NCI-H2029 treated with DMSO at 0.1 percent for 48 hours (cell line): ENCODE measurements at regions not wholly inside any gene's neighbourhood (a gene's known extent, or its start where the extent isn't known, plus 50 kb on each side); places are given as distances from the start of the nearest gene placed in this dataset.
"Not testable (repeated sequence)": the region's sequence is repeated elsewhere in the genome, so short reads cannot be mapped to it uniquely, and the experiment has no call there.

ENCODE experiments used
- DNase-seq: peaks from one replicate; lab custom pipeline; 2025; lab: John Stamatoyannopoulos, UW

DNA sequence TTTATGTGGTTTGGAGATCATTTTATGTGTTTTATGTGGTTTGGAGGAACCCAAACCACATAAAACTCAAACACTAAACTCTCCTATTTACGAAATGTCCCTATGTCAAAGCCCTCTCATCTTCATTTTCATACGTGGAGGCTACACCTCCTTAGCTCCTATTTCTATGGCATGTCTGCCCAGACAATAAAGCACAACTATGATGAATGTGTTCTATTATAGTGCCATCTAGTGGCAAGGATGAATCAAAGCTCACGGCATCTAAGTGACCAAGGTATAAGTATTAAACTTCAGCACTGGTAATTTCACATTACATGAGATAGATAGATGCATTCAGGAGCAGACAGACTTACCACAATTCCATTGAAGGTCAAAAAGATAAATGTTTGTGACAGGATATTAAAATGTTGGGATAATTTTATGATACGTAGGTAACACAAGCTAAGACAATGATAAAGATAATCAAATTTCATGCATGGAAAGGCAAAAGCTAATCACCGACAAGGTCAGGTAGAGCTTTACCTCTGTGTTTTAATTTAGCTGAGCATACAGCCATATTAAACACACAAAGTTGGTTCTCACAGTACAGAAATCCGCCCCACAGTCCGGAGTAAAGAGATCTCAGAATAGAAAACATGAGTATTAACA is 130.6 kb upstream of the FHIT start:
- DNase-seq: no peak

DNA sequence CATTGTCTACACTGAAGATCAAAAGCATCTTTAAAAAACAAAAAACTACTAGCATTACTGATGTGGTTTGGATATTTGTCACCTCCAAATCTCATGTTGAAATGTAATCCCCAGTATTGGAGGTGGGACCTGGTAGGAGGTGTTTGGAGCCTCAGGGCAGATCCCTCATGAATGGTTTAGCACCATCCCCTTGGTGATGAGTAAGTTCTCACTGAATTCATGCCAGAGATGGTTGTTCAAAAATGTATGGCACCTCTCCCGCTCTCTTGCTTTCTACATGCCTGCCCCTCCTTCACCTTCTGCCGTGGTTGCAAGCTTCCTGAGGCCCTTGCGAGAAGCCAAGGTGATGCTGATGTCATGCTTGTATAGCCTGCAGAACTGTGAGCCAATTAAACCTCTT is 136.6 kb upstream of the FHIT start:
- no peak for DNase-seq

DNA sequence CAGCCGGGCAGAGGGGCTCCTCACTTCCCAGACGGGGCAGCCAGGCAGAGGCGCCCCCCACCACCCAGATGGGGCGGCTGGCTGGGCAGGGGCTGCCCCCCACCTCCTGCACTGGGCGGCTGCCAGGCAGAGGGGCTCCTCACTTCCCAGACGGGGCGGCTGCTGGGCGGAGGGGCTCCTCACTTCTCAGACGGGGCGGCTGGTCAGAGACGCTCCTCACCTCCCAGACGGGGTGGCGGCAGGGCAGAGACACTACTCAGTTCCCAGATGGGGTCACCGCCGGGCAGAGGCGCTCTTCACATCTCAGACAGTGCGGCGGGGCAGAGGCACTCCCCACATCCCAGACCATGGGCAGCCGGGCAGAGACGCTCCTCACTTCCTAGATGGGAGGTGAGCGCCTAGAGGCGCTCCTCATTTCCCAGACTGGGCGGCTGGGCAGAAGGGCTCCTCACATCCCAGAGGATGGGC is 142.3 kb upstream of the FHIT start:
- DNase-seq: not testable (repeated sequence)

DNA sequence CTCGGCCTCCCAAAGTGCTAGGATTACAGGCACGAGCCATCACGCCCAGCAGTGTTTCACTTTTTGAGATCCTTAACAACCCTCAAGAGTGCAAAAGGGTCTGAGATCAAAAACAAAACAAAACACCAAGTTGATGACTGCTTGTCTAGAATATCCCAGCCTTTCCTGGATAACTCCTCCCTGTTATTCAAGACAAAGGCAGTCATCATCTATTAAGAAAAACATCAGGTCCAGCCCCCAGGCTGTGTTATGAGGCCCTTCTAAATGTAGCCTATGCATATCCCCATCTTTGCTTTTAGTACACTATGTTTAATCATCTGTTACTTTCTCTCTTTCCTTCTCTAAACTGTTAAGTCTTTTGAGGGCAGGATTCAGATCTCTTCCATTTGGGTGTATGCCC is 150.1 kb upstream of the FHIT start:
- DNase-seq: no peak

DNA sequence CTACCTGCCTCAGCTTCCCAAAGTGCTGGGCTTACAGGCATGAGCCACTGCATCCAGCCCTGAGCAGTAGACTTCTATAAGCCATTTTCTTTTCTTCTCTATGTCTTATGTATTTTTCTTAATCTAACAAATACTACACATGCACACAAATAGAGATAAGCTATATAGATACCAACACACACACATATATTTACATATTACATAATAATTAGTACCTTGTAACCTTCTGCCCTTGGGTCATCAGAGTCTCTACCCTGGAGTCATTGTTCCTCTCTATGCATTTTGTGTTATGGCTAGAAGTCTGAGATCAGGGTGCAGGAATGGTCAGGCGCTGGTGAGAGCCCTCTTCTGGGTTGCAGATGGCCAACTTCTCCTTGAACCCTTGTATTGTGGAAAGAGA is 154.0 kb upstream of the PTPRG start:
- no peak for DNase-seq

DNA sequence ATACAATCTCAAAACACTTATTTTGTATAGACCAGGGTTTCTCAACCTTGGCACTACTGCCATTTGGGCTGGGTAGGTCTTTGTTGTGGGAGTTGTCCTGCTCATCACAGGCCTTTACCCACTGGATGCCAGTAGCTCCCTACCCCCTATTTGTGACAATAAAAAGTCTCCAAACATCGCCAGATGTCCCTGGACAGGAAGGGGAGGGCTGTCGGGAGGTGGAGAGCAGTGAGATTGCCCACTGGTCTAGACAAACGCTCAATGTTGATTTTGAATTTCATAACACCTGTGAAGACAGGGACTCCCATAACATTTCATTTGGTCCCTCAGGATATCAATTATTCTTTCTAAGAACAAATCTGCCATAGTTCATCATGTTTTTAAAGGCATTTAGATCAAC is 151.7 kb upstream of the PTPRG start:
- no peak for DNase-seq

DNA sequence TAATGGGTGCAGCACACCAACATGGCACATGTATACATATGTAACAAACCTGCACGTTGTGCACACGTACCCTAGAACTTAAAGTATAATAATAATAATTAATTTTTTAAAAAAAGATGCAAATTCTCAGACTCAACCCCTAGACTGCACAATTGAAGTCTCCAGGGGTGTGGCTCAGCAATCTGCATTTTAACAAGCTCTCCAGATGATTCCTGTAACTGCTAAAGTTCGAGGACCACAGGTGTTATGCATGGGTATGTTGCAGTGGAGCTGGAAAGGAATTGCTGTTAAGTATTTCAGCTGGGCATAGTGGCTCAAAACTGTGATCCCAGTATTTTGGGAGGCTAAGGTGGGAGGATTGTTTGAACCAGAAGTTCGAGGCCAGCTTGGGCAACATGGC is 151.0 kb upstream of the PTPRG start:
- not testable (repeated sequence) for DNase-seq

DNA sequence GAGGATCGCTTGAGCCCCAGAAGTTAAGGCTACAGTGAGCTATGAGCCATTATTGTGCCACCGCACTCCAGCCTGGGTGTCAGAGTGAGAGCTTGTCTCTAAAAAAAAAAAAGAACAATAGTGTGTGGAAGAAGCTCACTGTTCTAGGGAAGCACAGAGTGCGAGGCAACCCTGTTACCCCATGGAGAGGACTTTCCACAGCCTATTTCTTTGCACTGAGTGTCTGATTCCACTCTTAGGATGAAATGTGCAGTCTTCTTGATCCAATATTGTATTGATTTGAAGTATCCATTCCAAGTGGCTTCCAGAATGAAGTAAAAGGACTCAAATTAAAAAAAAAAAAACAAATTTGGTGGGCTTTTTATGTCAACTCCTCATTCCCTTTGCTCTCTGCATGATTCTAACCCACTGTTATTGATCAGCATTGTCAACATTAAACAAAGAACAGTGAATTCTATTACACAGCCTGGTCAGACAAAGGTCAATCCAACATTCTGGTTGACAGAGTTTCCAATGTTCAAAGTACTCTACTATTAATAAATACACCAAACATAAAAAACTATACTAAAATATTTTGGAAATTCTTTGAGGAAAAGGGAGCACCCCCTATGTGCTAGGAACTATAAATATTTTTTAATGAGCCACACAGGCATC is 150.2 kb upstream of the PTPRG start:
- DNase-seq: no peak

DNA sequence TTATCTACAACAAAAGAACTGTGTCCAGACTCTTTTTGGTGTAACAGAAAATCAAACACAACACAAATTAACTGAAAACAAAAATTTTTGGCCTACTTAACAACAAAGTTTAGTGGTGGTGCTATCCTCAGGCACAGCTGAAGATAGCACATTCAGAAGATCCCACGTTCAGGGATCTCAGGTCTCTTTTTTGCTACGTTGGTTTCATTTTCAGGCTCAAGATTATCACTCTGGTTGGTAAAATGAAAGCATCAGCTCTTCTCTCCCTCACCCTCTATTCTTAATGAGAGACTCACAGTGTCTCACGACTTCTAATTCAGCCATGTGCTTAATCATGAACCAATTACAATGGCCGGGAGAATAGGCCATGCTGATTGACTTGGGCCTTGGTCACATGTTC is 146.9 kb upstream of the PTPRG start:
- no peak for DNase-seq

DNA sequence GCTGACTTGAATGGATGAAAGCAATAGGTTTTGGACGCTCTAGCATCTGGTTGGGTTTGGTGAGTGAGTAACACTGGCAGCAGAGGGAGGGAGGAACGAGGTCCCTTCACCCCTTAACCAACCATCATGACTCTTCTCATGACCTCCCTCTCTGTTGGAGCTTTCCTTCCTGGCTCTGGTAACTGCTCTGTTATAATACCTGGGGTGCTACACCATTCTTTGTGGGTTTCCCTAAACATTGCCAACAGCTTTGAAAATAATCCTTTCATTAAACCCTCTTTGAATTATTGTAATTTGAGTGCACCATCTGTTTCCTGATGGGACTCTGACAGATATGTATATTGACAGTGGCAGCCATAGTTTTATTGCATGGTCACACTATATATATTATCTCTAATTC is 146.2 kb upstream of the PTPRG start:
- DNase-seq: no peak

DNA sequence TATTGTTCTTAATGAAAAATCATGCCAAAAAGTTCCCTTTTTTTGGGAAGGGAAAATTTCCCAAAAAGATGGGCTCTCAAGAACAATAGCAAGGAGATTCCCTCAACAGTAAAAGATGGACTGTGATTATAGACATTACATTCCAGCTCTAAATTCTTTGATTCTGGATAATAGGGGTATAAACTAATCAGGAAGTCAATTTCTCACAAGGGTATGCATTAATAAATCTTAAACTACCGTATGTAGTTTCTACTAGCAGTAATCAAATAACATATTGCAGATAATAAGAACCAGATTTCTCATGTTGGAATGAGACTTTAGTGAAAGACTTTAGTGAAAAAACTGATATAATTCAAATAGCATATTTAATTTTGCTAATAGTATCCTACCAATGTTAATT is 144.8 kb upstream of the PTPRG start:
- no peak for DNase-seq

DNA sequence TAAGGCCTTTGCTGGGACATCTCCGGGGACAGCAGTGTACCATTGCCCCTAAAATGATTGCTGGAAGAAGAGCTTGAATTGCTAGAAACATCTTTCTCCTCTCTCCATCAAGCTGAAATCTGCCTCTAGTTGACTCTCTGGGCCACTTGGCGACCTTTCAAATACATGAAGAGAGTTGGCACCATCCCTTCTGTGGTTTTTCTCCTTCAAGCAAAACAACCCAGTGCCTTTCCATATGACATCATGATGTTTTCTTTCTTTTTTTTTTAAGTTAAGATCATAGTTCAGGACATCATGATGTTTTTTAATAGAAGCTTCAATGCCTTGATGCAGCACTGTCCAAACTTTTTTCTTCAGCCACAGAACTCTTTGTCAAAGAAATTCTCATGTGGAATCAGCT is 144.0 kb upstream of the PTPRG start:
- DNase-seq: no peak

DNA sequence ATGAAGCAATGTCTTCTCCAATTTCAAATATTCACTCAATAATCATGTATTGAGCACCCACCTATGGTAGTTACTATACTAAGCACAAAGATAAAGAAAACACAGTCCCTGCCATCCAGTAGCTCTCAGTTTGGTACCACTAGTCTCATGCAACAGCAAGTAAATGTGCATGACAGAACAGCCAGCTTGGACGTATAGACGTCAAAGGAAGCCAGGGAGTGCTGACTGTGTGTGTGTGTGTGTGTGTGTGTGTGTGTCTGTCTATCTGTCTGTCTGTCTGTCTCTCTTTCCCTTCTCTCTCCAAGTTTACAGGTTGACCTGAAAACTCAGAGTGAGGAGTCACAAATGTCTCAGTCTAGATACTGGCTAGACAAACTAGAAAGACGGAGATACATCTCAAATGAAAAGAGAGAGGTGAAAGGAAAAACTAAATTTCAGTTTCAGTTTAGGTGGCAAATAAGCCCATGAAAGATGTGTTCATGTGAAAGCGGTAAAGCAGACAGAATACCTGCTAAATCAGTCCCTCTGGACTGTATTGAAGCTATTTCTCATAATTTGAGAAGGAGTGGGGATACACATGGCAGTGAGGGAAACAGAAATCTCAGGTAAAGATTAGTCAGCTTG is 141.1 kb upstream of the PTPRG start:
- no peak for DNase-seq

DNA sequence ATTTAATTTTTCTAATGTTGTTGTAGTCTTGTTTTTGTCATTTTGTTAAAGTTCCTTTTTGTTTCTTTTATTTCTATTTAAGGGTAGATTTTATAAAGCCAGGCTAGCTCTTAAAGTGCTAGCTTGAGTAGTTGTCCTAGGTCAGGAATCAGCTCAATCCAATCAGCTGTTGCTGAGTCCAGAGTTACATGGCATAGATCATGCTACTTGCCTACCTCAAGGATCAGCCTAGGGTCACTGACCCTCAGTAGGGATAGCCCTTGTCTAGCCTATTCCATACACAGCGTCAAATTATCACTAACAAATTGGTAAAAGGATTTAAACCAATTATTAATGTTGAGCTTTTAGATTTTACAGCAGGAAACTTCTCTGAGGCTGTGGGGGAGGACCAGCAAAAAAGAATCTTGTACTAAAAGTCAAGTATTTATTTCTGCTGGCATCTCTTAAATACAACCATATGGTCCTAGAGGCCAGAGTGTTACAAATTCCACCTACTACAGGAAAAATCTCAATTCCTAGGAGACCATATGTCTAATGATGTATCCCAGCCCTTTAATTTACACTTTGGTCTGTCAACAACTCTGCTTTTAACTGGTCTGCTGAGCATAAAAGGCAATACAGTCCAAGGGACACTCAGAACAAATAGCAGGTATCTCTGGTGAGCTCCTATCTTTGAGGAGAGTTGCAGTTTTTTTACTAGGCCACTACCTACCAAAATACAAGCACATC is 138.3 kb upstream of the PTPRG start:
- no peak for DNase-seq

DNA sequence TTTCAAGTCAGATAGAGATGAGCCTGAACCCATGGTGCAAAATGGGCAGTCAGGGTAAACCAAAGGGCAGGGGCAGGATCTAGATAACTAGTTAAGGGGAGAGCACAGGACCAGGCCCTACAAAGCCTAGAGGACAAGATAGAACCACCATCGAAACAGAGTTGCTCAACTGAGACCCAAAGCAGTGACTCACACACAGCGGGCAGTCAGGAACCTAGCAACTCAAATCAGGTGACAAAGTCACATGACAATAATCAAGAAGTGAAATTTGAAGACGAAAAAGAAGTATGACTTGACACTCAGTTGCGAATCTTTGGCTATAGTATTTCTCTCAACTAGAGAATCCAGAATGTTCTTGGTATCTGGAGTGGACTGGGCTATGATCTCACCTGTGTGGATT is 136.0 kb upstream of the PTPRG start:
- no peak for DNase-seq

DNA sequence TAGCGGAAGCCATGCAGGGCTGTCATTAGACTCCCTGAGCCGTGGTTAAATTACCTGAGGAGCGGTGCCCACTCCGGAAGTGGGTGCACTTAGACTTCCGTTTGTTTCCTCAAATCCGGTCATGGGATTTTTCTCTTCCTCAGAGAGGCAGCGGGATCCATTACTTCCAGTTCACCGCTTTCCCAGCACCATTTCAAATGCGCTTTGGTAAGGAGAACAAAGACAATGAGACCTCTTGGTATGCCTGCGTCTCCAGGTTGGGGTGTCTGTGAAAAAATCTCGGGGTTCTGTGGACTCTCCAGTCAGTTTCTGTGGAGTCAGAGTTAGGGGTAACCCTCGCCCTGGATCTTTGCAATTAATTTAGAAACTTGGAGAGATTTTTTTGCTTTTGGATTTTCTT is 132.3 kb upstream of the PTPRG start:
- DNase-seq: no peak

DNA sequence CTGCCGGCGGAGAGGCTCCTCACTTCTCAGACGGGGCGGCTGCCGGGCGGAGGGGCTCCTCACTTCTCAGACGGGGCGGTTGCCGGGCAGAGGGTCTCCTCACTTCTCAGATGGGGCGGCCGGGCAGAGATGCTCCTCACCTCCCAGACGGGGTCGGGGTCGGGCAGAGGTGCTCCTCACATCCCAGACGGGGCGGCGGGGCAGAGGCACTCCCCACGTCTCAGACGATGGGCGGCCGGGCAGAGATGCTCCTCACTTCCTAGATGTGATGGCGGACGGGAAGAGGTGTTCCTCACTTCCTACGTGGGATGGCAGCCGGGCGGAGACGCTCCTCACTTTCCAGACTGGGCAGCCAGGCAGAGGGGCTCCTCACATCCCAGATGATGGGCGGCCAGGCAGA is 126.5 kb upstream of the PTPRG start:
- not testable (repeated sequence) for DNase-seq

DNA sequence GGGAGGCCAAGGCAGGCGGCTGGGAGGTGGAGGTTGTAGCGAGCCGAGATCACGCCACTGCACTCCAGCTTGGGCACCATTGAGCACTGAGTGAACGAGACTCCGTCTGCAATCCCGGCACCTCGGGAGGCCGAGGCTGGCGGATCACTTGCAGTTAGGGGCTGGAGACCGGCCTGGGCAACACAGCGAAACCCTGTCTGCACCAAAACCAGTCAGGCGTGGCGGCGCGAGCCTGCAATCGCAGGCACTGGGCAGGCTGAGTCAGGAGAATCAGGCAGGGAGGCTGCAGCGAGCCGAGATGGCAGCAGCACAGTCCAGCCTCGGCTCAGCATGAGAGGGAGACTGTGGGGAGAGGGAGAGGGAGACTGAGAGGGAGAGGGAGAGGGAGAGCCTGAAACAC is 126.0 kb upstream of the PTPRG start:
- not testable (repeated sequence) for DNase-seq

DNA sequence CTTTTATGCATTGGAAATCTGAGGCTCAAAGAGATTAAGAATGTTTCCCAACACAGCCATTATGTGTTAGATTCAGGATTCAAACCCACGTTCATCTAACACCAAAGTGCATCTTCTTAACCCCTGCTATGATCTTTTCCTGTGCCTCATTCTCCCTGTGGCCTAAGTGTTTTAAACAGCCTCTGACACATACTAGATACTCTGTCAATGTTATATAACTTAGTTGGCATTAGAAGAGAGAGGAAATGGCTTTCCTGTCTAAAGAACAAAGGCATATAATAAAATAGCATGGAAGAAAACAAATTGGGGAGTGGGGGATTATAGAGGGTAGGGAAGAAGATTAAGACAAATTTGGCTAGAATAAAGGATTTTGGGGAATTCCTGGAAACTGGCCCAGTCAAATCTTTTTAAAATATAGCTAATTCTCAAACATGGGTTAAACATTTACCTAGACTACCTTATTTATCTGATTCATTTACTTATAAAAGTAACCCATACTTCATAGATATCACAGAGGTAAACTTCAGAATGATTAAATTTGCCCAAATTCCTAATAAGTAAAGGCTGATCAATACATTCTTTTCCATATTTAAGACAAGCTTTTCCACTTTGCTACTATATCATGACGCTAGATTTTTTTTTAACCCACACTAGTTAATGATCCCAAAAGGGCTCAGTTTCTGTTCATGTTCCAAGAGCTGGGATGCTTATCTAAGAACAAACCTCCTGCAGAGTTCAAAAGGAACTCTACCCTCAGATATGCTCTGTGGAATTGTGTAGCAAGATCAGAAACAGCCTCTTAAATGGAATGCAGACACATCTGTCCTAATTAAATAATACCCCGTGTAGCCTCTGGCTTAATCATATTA is 122.9 kb upstream of the PTPRG start:
- DNase-seq: no peak

DNA sequence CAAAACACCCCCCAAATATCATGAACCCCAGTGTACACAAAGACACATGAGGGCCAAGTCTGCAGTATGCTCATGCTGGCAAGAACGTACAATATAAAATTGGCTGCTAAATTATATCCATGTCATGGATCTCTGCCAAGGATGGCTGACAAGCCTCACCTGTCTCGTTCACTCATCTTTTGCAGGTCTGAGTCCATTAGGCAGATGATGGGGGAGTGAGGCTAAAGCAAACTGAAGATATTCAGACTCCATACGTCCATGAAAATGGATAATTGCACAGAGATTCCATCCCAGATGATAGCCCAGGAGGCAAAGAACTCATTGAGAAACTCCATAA is 122.3 kb upstream of the PTPRG start:
- DNase-seq: no peak

DNA sequence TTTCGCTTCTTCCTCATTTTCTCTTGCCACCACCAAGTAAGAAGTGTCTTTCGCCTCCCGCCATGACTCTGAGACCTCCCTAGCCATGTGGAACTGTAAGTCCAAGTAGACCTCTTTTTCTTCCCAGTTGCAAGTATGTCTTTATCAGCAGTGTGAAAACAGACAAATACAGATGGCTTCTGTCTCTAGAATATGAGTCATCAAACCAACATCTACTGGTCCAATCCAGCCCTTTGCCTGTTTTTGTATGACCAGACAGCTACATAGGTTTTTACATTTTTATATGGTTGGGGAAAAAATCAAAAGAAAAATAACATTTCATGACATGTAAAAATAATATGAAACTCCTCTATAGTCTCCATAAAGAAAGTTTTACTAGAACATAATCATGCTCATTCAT is 118.7 kb upstream of the PTPRG start:
- DNase-seq: no peak

DNA sequence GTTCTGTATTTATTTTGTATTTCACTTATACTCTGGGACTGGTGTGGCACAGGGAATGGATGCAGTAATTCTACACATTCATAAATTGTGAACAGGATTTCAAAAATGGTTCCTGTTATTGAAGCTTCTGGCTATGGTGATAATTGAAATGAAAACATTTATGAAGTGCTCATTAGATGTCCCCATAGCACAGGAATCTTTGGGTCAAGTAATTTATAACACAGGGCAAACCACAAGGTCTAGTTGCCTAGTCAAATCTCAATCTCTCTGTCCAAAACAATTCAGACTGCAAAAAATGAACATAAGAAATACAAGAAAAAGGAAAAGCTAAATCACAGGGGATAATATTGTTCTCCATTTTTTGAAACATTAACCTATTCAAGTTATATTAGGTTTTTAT is 117.5 kb upstream of the PTPRG start:
- no peak for DNase-seq
